Mesendoderm (in vitro differentiated cells): ENCODE measurements at regions not wholly inside any gene's neighbourhood (a gene's known extent, or its start where the extent isn't known, plus 50 kb on each side); places are given as distances from the start of the nearest gene placed in this dataset.

ENCODE experiments used
- DNase-seq: peaks from one replicate; pipeline ENCODE4 v3.0.0; 2013
- H2AK5ac ChIP-seq: 2 replicates; pipeline ENCODE4 v1.6.1; 2013; ENCODE audit warnings: low read length, inconsistent platforms
- H2BK120ac ChIP-seq: 2 replicates; pipeline ENCODE4 v1.6.1; 2013; ENCODE audit warnings: low read depth, mild to moderate bottlenecking, low read length, moderate library complexity, mixed read lengths
- H2BK15ac ChIP-seq: replicated peaks from 2 replicates; pipeline ENCODE4 v1.6.1; 2013; ENCODE audit warnings: low read depth, mild to moderate bottlenecking, moderate library complexity
- H2BK5ac ChIP-seq: 2 replicates; pipeline ENCODE4 v1.6.1; 2013; ENCODE audit warnings: low read length, inconsistent platforms
- H3K18ac ChIP-seq: 2 replicates; pipeline ENCODE4 v1.6.1; 2013; ENCODE audit warnings: mild to moderate bottlenecking, low read length, mixed read lengths
- H3K23ac ChIP-seq: one replicate; pipeline ENCODE4 v1.6.1; 2013; ENCODE audit warnings: low read length
- H3K27ac ChIP-seq: 2 replicates; pipeline ENCODE4 v1.5.1; 2013; ENCODE audit warnings: low read depth, mild to moderate bottlenecking, inconsistent platforms, low read length, moderate library complexity
- H3K27me3 ChIP-seq: 2 replicates; pipeline ENCODE4 v1.6.1; 2013; ENCODE audit warnings: low read length, control low read depth, mild to moderate bottlenecking, inconsistent platforms; ENCODE audit not compliant: insufficient read depth, poor library complexity
- H3K36me3 ChIP-seq: 2 replicates; pipeline ENCODE4 v1.6.1; 2013; ENCODE audit warnings: low read length, inconsistent platforms; ENCODE audit not compliant: control insufficient read depth, insufficient read depth
- H3K4ac ChIP-seq: one replicate; pipeline ENCODE4 v1.6.1; 2013; ENCODE audit warnings: low read depth, mild to moderate bottlenecking, low read length, moderate library complexity
- H3K4me1 ChIP-seq: 2 replicates; pipeline ENCODE4 v1.6.1; 2013; ENCODE audit warnings: low read depth, low read length, inconsistent platforms; ENCODE audit not compliant: control insufficient read depth
- H3K4me2 ChIP-seq: 2 replicates; pipeline ENCODE4 v1.6.1; 2013; ENCODE audit warnings: low read length
- H3K4me3 ChIP-seq: 2 replicates; pipeline ENCODE4 v1.5.1; 2013; ENCODE audit warnings: mild to moderate bottlenecking, low read length
- H3K56ac ChIP-seq: one replicate; pipeline ENCODE4 v1.6.1; 2013; ENCODE audit warnings: low read length
- H3K79me1 ChIP-seq: 2 replicates; pipeline ENCODE4 v1.6.1; 2013; ENCODE audit warnings: low read length, inconsistent platforms
- H3K79me2 ChIP-seq: 2 replicates; pipeline ENCODE4 v1.6.1; 2013; ENCODE audit warnings: mild to moderate bottlenecking, low read length; ENCODE audit not compliant: control insufficient read depth, insufficient read depth
- H3K9ac ChIP-seq: 2 replicates; pipeline ENCODE4 v1.6.1; 2013; ENCODE audit warnings: low read length, inconsistent platforms
- H4K5ac ChIP-seq: one replicate; pipeline ENCODE4 v1.6.1; 2013; ENCODE audit warnings: low read length
- H4K8ac ChIP-seq: one replicate; pipeline ENCODE4 v1.6.1; 2013; ENCODE audit warnings: low read depth, mild to moderate bottlenecking, control low read depth, low read length, moderate library complexity
- WGBS: extraction: QIAGEN DNeasy Blood & Tissue Kit; methylation state at CpG from one replicate; pipeline ENCODE4 v1.1.7; 2013; ENCODE audit warnings: low lambda C conversion rate, missing lambda C conversion rate; ENCODE audit not compliant: insufficient coverage; ENCODE audit errors: extremely low coverage; 5-methylcytosine and 5-hydroxymethylcytosine counted together

DNA sequence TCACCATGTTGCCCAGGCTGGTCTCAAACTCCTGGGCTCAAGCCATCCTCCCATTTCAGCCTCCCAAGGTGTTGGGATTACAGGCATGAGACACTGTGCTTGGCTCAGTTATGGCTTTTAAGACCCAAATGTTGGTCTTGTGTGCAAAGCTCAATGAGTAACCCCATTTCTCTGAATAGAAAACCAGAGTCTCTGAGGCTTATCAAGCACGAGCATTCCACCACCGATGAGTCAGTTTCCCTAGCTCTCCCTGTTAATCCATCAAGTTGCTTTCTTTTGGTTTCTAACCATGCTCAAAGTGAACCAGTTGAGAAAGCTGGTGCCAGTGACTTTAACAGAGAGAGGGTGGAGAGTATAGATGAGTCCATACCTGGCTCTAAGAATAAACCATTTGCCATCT, 350.9 kb upstream of the ADGRL2 start:
- no peak overlapping the region for H2AK5ac ChIP-seq
- H3K27ac ChIP-seq: no peak overlapping the region
- no peak overlapping the region for H3K9ac ChIP-seq
- H2BK120ac ChIP-seq: no peak overlapping the region
- H3K23ac ChIP-seq: no peak overlapping the region
- peaks cover 4% of the 10 kb centered on the region for H3K4me1 ChIP-seq
- no peak overlapping the region for H3K4me2 ChIP-seq
- no peak for DNase-seq
- H3K18ac ChIP-seq: no peak overlapping the region
- no peak overlapping the region for H3K4ac ChIP-seq
- no peak overlapping the region for H4K8ac ChIP-seq
- H2BK5ac ChIP-seq: no peak overlapping the region
- no peaks in the 10 kb centered on the region for H3K27me3 ChIP-seq
- H3K79me2 ChIP-seq: no peaks in the 10 kb centered on the region
- no peak overlapping the region for H2BK15ac ChIP-seq
- H3K36me3 ChIP-seq: no peaks in the 10 kb centered on the region
- no CpG with 5 or more reads among the region's 2 CpGs for WGBS
- H3K56ac ChIP-seq: no peak overlapping the region
- no peaks in the 10 kb centered on the region for H3K79me1 ChIP-seq
- H4K5ac ChIP-seq: no peak overlapping the region
- H3K4me3 ChIP-seq: no peak overlapping the region

DNA sequence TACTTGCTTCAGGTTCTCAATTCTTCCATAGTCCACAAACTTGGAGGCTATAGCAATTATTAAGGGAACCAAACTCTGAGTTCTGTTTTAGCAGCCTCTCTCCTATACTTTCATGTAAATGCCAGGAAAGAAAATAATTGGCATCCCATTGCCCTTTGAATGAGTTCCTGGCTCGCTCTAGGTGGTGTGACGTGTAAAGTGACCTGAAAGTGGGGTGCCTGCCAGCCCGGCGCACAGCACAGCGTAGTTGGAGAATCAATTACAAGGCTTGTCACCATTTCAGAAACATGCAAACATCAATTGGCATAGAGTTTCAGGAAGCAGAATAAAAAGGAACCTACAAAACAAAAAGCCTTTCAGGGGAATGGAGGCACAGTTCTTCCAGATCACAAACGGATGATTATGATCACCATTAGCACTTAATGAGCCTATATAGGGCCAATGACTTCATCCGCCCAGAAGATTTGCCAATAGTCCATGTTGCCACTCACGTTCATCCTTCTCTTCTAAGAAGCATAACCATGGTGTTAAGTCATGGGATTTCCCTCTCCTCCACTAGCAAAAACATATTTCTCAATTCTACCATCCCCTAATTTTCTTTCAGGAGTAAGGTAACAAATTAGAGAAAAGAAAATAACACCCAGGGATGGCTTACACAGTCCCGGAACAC, 354.6 kb upstream of the ADGRL2 start:
- H3K18ac ChIP-seq: no peak overlapping the region
- peaks cover 4% of the 10 kb centered on the region for H3K4me1 ChIP-seq
- H3K9ac ChIP-seq: no peak overlapping the region
- H2AK5ac ChIP-seq: no peak overlapping the region
- H2BK5ac ChIP-seq: no peak overlapping the region
- H4K8ac ChIP-seq: no peak overlapping the region
- H2BK15ac ChIP-seq: no peak overlapping the region
- H3K4me3 ChIP-seq: no peak overlapping the region
- H3K23ac ChIP-seq: no peak overlapping the region
- no peak for DNase-seq
- H3K79me1 ChIP-seq: no peaks in the 10 kb centered on the region
- H4K5ac ChIP-seq: no peak overlapping the region
- no CpG with 5 or more reads among the region's 9 CpGs for WGBS
- no peak overlapping the region for H3K4ac ChIP-seq
- no peak overlapping the region for H3K27ac ChIP-seq
- H3K27me3 ChIP-seq: no peaks in the 10 kb centered on the region
- no peak overlapping the region for H2BK120ac ChIP-seq
- H3K36me3 ChIP-seq: no peaks in the 10 kb centered on the region
- no peaks in the 10 kb centered on the region for H3K79me2 ChIP-seq
- no peak overlapping the region for H3K4me2 ChIP-seq
- H3K56ac ChIP-seq: no peak overlapping the region

DNA sequence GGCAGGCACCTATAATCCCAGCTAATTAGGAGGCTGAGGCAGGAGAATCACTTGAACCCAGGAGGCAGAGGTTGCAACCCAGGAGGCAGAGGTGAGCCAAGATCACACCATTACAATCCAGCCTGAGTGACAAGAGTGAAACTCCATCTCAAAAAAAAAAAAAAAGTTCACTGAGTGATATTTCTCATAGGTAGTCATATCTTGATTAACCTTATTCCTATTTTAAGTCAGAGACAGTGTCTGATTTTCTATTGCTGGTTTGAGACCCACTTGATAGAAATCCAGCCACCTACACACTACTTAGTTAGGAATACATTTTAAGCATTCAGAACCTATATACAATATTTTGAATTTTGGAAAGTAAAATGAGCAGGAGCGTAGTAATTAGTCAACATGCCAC, 357.4 kb upstream of the ADGRL2 start:
- H2BK15ac ChIP-seq: no peak overlapping the region
- no peaks in the 10 kb centered on the region for H3K36me3 ChIP-seq
- H4K5ac ChIP-seq: no peak overlapping the region
- no peaks in the 10 kb centered on the region for H3K79me2 ChIP-seq
- no peak for DNase-seq
- H2BK120ac ChIP-seq: no peak overlapping the region
- no peak overlapping the region for H3K4me3 ChIP-seq
- H2BK5ac ChIP-seq: no peak overlapping the region
- no peak overlapping the region for H4K8ac ChIP-seq
- no peak overlapping the region for H3K18ac ChIP-seq
- no peak overlapping the region for H3K4ac ChIP-seq
- no CpG with 5 or more reads among the region's 1 CpG for whole genome bisulfite sequencing
- no peaks in the 10 kb centered on the region for H3K27me3 ChIP-seq
- peaks cover 4% of the 10 kb centered on the region for H3K4me1 ChIP-seq
- H2AK5ac ChIP-seq: no peak overlapping the region
- no peak overlapping the region for H3K23ac ChIP-seq
- no peak overlapping the region for H3K56ac ChIP-seq
- H3K79me1 ChIP-seq: no peaks in the 10 kb centered on the region
- no peak overlapping the region for H3K9ac ChIP-seq
- H3K4me2 ChIP-seq: no peak overlapping the region
- H3K27ac ChIP-seq: no peak overlapping the region

DNA sequence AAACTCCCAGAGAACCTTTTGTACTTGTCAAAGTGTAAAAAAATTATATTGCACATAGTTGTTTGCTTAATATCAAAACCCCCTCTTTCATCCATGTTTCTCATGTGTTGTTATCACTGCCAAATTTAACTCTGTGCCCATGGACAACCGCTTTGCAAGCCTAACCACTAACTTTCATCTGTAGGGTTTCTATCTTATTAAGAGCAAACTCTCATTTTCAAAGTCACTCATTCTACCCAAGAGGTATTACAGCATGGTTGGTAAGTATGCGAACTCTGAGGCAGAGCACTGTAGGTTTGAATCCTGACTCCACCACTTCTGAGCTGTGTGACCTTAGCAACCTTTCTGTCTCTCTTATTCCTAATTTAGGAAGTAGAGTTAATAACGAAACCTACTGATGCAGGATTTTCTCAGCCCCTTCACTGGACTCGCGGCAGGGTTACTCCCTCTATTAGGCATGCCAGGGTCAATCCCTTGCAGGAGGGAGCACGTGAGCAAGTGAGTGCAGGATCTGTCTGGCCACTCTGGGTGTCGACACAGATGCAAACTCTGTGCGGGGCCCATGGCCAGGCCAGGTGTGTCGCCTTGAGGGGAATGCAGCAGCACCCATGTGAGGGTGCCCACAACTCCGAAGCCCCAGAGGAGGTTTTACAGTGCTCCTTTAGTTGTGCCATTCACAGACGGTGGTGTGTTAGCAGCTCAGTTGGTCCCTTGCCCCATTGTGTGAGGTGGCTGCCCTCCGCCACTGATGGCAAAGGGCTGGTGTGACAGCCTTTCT, 361.5 kb upstream of the ADGRL2 start:
- no peak overlapping the region for H4K8ac ChIP-seq
- H4K5ac ChIP-seq: no peak overlapping the region
- no peak overlapping the region for H2AK5ac ChIP-seq
- no peak overlapping the region for H2BK5ac ChIP-seq
- no peak for DNase-seq
- H3K56ac ChIP-seq: no peak overlapping the region
- no peak overlapping the region for H2BK120ac ChIP-seq
- H3K4me3 ChIP-seq: no peak overlapping the region
- H3K79me2 ChIP-seq: no peaks in the 10 kb centered on the region
- no peak overlapping the region for H2BK15ac ChIP-seq
- no peak overlapping the region for H3K23ac ChIP-seq
- no peak overlapping the region for H3K4me2 ChIP-seq
- H3K4ac ChIP-seq: no peak overlapping the region
- H3K36me3 ChIP-seq: no peaks in the 10 kb centered on the region
- H3K9ac ChIP-seq: no peak overlapping the region
- no CpG with 5 or more reads among the region's 12 CpGs for WGBS
- no peaks in the 10 kb centered on the region for H3K27me3 ChIP-seq
- no peaks in the 10 kb centered on the region for H3K79me1 ChIP-seq
- no peaks in the 10 kb centered on the region for H3K4me1 ChIP-seq
- H3K18ac ChIP-seq: no peak overlapping the region
- H3K27ac ChIP-seq: no peak overlapping the region

DNA sequence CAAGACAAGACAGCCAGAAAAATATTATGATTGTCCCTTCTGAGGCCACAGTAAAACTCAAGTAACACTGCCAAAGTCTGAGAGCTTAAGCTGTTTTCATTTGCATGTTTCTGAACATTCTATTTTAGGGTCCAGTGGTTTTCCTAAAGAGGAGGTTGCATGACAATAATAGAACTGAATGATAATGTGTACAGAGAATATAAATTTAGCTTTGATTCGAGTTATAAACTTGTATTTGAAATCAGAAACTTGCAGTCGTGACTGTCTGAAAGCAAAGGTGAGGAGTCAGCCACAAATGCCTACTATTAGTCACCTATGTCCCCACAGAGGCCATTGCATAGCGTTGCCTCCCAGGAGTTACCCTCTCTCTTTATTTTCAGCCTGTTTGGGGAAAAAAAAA, 363.1 kb upstream of the ADGRL2 start:
- Histone ChIP-seq H3K4me2 (no peak overlapping the region), H3K79me1 (no peaks in the 10 kb centered on the region), H2BK5ac (no peak overlapping the region), H3K56ac (no peak overlapping the region), H3K79me2 (no peaks in the 10 kb centered on the region), H3K9ac (no peak overlapping the region), H2AK5ac (no peak overlapping the region), H3K4me1 (no peaks in the 10 kb centered on the region), H2BK120ac (no peak overlapping the region), H4K8ac (no peak overlapping the region), H3K23ac (no peak overlapping the region), H3K4ac (no peak overlapping the region), H3K18ac (peak overlapping the region; percentile 28), H3K36me3 (no peaks in the 10 kb centered on the region), H3K27ac (no peak overlapping the region), H2BK15ac (no peak overlapping the region), H3K4me3 (no peak overlapping the region), H3K27me3 (no peaks in the 10 kb centered on the region), H4K5ac (no peak overlapping the region)
- DNase-seq: no peak
- no CpG with 5 or more reads among the region's 3 CpGs for WGBS
